DMS 273 (cell line): ENCODE measurements at regions not wholly inside any gene's neighbourhood (a gene's known extent, or its start where the extent isn't known, plus 50 kb on each side); places are given as distances from the start of the nearest gene placed in this dataset.

Experiments
- DNase-seq: peaks from one replicate; lab custom pipeline; 2025; ENCODE audit not compliant: unreplicated experiment; lab: John Stamatoyannopoulos, UW

GRCh38 chr4:146029147-146029546, 90.5 kb upstream of the ZNF827 start:
- no peak for DNase-seq

- DNase-seq: no peak
Observed at GRCh38 chr4:146027761-146028160, 89.1 kb upstream of the ZNF827 start.

GRCh38 chr4:146023334-146023967, 84.8 kb upstream of the ZNF827 start:
- DNase-seq: no peak

GRCh38 chr4:146022541-146022940, 83.9 kb upstream of the ZNF827 start:
- DNase-seq: no peak

- DNase-seq: no peak
Observed at GRCh38 chr4:146018247-146018646, 79.6 kb upstream of the ZNF827 start.

- DNase-seq: no peak
Observed at GRCh38 chr4:146004730-146005129, 66.1 kb upstream of the ZNF827 start.

GRCh38 chr4:145988628-145989027, 50.0 kb upstream of the ZNF827 start:
- DNase-seq: no peak
